ENCODE measurements at regions not wholly inside any gene's neighbourhood (a gene's known extent, or its start where the extent isn't known, plus 50 kb on each side); places are given as distances from the start of the nearest gene placed in this dataset.

DNA sequence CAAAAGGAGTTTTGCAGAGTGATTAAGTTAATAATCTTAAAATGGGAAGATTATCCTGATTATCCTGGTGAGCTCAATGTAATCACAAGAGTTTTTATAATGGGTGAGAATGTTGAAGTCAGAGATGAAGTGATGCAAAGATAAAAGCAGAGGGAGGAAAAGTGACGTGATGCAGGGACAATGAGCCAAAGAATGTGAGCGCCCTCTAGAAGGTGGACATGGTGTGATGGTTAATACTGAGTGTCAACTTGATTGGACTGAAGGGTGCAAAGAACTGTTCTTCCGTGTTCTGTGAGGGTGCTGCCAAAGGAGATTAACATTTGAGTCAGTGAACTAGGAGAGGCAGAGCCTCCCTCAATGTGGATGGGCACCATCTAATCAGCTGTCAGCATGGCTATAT lies 569.6 kb upstream of the AGTR1 start:
- TF ChIP-seq, protein P1, sequence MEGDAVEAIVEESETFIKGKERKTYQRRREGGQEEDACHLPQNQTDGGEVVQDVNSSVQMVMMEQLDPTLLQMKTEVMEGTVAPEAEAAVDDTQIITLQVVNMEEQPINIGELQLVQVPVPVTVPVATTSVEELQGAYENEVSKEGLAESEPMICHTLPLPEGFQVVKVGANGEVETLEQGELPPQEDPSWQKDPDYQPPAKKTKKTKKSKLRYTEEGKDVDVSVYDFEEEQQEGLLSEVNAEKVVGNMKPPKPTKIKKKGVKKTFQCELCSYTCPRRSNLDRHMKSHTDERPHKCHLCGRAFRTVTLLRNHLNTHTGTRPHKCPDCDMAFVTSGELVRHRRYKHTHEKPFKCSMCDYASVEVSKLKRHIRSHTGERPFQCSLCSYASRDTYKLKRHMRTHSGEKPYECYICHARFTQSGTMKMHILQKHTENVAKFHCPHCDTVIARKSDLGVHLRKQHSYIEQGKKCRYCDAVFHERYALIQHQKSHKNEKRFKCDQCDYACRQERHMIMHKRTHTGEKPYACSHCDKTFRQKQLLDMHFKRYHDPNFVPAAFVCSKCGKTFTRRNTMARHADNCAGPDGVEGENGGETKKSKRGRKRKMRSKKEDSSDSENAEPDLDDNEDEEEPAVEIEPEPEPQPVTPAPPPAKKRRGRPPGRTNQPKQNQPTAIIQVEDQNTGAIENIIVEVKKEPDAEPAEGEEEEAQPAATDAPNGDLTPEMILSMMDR (IDR thresholded peaks at IDR 0.05): no peak
- no peak for TF ChIP-seq POLR2A (IDR thresholded peaks at IDR 0.05)
